ENCODE measurements at regions not wholly inside any gene's neighbourhood (a gene's known extent, or its start where the extent isn't known, plus 50 kb on each side); places are given as distances from the start of the nearest gene placed in this dataset.

DNA sequence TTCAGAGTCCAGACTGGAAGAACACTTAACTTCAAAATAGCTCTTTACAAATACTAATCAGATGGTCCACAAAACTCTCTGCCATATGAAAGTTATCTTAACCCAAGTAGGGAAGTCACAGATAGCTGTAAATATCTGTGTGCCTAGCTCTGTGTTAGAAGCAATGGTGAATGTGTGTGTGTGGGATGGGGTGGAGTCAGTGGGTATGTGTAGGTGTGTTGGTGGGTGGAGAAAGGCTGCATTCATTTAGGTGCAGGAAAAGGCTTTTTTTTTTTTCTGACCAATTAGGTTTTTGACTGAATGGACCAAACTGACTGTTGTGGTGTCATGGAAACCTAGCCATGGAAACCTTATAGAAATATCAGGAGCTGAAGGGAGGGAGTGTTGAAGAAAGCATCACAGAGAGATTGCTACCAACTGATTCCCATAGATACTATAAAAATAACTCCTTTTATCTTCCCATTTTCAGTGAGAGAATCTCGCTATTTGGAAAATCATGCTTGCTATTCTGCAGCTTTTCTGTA is 156.2 kb upstream of the NR3C1 start:
- TF ChIP-seq, protein P1, sequence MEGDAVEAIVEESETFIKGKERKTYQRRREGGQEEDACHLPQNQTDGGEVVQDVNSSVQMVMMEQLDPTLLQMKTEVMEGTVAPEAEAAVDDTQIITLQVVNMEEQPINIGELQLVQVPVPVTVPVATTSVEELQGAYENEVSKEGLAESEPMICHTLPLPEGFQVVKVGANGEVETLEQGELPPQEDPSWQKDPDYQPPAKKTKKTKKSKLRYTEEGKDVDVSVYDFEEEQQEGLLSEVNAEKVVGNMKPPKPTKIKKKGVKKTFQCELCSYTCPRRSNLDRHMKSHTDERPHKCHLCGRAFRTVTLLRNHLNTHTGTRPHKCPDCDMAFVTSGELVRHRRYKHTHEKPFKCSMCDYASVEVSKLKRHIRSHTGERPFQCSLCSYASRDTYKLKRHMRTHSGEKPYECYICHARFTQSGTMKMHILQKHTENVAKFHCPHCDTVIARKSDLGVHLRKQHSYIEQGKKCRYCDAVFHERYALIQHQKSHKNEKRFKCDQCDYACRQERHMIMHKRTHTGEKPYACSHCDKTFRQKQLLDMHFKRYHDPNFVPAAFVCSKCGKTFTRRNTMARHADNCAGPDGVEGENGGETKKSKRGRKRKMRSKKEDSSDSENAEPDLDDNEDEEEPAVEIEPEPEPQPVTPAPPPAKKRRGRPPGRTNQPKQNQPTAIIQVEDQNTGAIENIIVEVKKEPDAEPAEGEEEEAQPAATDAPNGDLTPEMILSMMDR (conservative IDR thresholded peaks at IDR 0.05 in 1 of 2, IDR thresholded peaks at IDR 0.05 in 1 of 2; ENCODE audit: low read depth in 1 of 2, low read length in 2 of 2): no peak
- no peak for TF ChIP-seq EZH2 (IDR thresholded peaks at IDR 0.05; ENCODE audit: low read length, missing control alignments)

All from fibroblast of lung (primary cell).